NCI-H446 treated with DMSO at 0.1 percent for 48 hours (cell line): ENCODE measurements at regions not wholly inside any gene's neighbourhood (a gene's known extent, or its start where the extent isn't known, plus 50 kb on each side); places are given as distances from the start of the nearest gene placed in this dataset.

ENCODE experiments used
- DNase-seq: peaks from one replicate; lab custom pipeline; 2025; lab: John Stamatoyannopoulos, UW

GRCh38 chr3:56985460-56985859 lies 75.0 kb upstream of the SPATA12 start:
- no peak for DNase-seq

GRCh38 chr3:56983427-56983826 lies 77.0 kb upstream of the SPATA12 start:
- DNase-seq = no peak

DNA sequence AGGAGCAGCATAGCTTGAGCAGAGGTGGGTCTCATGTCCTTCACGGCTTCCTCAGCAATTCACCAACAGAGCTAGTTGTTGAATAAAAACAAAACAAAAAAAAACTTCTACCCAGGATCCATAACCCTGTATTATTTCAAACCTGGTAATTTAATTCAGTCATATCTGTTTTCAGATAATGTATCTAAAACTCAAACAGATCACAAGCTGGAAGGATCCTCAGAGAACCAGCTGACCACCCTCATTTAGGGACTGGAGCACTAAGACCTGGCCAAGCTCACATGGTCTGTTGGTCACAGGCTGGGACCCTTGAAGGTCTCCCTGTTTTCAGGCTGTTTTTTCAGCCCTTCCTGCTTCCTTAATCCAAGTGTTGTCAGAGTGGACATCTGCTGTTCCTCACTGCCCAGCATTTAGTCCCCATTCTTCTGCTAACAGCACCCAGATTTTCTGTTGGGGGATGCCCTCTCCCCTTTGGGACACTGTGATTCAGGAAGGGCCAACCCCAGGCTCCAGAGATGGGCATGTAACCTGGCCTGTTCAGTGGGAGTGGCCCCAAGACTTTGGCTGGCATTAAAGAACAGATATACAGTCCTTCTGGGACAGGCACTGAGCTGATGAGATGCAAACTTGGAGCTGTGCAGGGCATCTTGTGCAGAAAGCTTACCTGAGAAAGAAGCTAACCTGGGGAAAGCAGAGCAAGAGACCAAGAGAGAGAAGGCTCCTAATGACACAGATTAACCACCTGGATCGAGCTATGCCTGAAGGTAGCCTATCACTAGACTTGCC lies 78.8 kb upstream of the SPATA12 start:
- DNase-seq = no peak

- DNase-seq = peak; percentile 36
Observed at GRCh38 chr3:56980798-56981390, 79.6 kb upstream of the SPATA12 start.

DNA sequence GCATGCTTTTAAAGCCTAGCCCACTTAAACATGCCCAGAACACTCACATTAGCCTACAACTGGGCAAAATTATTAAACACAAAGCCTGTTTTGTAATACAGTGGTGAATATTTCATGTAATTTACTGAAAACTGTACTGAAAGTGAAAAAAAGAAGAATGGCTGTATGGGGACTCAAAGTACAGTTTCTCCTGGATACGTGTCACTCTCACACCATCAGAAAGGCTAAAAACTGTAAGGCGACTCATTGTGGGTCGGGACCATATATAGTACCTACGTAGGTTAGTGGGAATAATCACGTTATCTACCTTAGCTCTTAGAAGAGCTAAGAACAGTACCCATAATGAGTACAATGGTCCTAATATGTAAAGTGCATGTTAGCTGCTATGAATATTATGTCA lies 80.2 kb upstream of the SPATA12 start:
- DNase-seq = no peak

- DNase-seq = no peak
Observed at GRCh38 chr3:56979791-56980190, 80.7 kb upstream of the SPATA12 start.

DNA sequence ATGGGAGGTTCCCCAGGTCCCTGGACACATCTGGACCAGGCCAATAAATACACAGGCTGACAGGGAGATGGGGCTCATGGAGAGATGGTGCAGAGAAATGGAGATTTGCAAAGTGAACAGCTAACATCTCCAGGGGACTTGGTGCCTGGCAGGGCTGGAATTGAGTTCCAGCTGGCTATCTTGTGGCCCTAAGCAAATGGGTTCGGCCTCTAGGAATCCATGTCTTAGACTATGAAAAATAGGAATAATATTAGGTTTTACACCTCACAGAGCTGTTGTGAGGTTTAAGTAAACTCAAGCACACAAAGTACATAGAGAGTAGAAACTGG lies 82.9 kb upstream of the SPATA12 start:
- DNase-seq = no peak

- peak; percentile 88 for DNase-seq
Observed at GRCh38 chr3:56976651-56977560, 83.6 kb upstream of the SPATA12 start.

DNA sequence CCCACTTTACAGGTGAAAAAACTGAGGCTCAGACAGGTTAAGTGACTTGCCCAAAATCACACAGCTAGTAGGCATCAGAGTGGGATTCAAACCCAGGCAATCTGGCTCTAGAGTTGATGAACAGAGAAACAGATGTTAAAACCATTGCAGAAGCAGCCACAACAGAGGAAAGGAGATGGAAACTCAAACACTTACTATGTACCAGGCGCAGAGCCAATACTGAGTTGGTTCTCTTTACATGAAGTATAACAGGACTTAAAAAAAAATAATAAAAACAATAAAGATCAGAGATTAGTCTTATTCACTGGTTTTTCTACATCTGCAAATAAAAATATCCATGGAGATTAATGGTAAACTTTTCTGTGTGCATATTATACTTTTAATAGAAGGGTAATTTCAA lies 84.9 kb upstream of the SPATA12 start:
- peak; percentile 51 for DNase-seq

DNA sequence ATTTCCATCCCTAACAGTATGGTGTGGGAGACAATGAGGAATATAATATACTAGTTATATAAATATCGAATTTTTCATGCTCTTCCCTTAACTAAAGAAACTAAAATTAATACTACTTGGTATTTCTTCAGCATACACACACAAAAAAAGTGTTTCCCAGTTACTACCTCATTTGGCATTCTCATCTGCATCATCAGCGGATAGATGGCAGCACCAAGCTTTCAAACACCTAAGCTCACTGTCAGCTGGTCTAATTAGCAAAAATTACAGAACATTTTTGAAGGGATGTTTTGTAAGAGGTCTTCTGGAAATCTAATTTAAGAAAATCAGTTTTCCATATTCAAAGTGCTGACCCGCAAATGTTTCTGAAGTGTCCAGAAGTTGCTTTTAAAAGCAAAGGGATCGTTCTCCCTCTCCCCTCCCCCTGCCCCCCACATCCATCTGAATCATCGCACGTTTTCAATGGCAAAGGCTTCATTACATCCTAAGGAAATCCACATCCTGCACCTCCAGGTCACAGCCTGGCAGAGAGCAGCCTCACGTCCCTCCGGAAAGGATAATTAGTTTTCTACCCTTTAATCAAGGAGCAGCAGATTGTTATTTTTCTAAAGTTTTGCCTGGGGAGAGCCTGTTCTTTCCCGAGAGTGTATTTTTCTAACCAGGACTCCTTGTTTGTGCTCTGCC lies 86.1 kb upstream of the SPATA12 start:
- no peak for DNase-seq

DNA sequence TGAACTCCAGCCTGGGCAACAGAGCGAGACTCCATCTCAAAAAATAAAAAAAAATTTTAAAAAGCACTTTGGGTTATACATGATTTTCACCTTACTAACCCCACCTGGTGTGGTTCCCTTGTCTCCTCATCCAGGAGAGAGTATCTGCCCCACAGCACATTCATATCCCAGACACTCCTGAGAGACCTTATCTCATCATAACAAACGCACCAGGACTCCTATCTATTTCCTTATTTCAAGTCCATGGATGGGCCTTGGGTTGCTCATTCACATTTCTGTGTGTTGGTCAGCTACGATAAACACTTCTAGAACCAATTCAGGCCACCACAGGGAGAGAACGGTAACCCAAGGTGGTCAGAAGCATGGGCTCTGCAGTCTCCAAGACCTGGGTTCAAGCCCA lies 88.6 kb upstream of the SPATA12 start:
- DNase-seq = no peak

DNA sequence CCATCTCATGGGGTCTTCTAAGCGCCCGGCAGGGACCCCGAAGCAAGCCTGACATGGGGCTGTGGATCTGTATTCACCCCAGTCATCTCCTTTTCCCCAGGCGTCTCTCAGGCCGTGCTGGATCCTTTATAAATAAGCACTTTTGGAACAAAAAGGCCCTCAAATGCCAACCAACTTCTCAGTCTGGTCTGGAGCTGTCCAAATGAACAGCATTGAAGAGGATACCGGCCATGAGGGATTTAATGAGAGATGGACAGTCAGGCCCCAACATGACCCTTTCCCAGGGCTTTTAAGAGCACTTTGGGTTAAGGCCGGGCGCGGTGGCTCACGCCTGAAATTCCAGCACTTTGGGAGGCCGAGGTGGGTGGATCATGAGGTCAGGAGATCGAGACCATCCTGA lies 89.2 kb upstream of the SPATA12 start:
- DNase-seq = no peak

DNA sequence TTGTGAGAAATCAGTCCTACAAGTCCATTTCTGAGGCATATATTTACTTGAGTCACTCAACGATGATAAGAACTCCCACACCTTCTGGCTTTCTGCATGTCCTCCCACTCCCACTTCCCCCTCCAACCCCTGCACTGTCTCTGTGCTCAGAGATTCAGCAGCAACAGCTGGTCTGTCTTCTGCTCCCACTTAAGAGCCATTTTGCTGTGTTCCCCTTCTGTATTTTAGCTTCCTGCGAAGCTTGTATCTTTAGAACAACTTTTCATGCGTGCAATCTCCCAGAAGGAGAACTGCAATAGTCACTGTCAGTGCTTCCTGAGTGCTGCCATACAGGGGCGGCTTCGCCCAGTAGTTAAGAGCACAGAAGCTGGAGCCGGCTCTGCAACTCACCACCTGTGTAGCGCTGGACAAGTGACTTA lies 90.0 kb upstream of the SPATA12 start:
- no peak for DNase-seq

DNA sequence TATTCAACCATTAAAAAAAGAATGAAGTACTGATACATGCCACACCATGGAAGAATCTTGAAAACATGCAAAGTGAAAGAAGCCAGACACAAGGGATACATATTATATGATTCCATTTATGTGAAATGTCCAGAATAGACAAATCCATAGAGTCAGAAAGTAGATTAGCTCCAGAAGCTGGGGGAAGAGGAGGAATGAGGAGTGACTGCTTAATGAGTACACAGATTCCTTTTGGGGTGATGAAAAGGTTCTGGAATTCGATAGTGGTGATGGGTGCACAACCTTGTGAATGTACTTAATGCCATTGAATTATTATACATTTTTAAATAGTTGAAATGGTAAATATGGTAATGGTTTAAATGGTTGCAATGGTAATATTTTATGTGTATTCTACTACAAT lies 90.6 kb upstream of the SPATA12 start:
- no peak for DNase-seq

DNA sequence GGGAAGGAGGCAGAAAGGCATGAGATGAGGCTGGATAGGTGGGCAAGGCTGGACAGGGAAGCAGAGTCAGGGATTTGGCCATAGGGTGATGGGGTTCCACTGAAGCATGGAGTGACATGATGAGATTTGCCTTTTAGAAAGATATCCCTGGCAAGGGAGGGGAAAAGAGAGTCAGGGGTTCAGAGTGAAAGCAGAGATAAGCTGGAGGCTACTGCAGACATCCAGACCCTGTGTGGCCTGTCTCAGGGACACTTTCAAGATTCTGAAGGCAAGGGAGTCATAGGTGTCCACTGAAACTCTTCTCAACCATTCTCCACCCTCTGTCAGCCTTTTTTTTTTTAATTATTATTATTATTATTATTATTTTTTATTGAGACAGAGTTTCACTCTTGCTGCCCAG lies 94.0 kb upstream of the SPATA12 start:
- no peak for DNase-seq

DNA sequence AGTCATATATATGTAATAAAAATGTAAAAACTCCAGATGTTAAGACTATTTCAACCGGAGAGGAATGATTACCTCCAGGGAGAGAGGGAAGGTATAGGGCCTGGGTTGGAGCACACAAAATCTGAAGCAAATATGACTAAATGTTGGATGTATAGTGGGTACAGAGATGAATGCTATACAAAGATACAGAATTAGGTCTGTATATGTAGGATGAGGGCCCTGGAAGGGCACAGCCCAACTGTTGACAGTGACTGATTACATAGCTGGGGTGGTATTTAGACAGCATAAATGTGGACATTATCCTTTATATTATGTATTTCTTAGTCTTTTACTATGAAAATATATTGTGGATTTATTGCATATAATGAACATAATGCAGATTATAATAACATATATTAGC lies 94.4 kb upstream of the SPATA12 start:
- no peak for DNase-seq

DNA sequence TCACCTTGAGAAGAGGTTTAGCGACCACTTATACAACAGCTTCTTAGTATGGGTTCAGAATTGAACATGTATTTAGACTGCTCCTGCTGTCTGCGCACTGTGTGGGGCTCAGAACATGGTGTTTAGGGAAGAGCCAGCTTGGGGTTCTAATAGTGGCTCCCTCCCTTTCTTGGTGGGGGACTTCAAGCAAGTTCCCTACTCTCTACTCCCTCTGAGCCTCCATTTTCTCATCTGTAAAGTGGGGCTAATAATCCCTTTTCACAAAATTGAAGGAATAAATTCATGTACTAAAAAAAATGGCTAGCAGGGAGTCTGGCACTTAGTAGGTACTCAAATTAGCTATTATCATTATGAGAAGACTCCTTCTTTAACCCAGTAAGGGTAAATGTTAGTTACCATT lies 97.5 kb upstream of the SPATA12 start:
- no peak for DNase-seq

- peak; percentile 2 for DNase-seq
Observed at GRCh38 chr3:56962206-56962605, 98.3 kb upstream of the SPATA12 start.

DNA sequence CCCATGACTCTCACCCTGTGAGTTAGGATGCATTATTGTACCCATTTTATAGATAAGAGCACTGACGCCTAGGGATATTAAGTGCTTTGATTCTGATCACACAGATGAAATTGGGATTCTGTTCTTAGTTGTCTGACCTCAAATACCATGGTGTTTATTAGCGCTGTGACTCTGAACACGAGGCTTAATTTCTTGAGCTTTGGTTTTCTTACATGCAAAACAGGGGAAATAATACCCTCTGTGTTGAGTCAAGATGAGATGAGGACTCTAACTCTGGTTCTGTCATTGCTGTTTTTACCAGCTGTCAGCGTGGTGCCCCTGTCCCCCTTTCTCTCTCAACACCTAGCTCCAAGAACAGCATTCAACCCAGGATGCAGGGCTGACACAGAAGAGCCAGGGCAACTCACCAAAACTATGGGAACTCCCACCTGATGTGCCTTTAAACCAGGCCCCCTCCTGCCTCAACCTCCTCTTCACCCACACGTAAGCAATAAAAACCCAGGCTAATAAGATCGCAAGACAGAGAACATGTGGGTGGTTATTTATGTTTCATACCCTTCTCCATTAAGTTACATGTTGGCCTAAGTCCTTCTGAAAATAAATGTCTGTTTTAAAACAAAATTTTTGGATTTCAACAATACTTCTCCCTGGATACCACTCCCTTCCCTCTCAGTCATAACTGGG lies 100.1 kb upstream of the SPATA12 start:
- DNase-seq = no peak

GRCh38 chr3:56958879-56959278 lies 101.6 kb upstream of the SPATA12 start:
- no peak for DNase-seq

- no peak for DNase-seq
Observed at GRCh38 chr3:56957522-56957921, 102.9 kb upstream of the SPATA12 start.

GRCh38 chr3:56956906-56957305 lies 103.6 kb upstream of the SPATA12 start:
- DNase-seq = no peak
